Uterus (tissue), 3 donors: ENCODE measurements at regions not wholly inside any gene's neighbourhood (a gene's known extent, or its start where the extent isn't known, plus 50 kb on each side); places are given as distances from the start of the nearest gene placed in this dataset.

Experiments used
- DNase-seq, 2 donors: peaks; one replicate each; pipeline ENCODE4 v3.0.0-alpha.2; 2019 to 2020
- H3K27ac ChIP-seq, 2 donors: fragments of 200-600 bp; sonication (generic); 1 replicate in 1 of 2; 2 replicates in 1 of 2; pipeline ENCODE4 v1.5.1; 2016 to 2018
- H3K27me3 ChIP-seq, 2 donors: fragments of 200-600 bp; sonication (generic); one replicate each; pipeline ENCODE4 v1.5.1; 2018 to 2019; ENCODE audit warnings: control low read depth in 1 of 2
- H3K36me3 ChIP-seq, 2 donors: fragments of 200-600 bp; sonication (generic); one replicate each; pipeline ENCODE4 v1.5.1; 2019; ENCODE audit warnings: control low read depth in 1 of 2
- H3K4me1 ChIP-seq, 2 donors: fragments of 200-600 bp; sonication (generic); one replicate each; pipeline ENCODE4 v1.5.1; 2018 to 2019; ENCODE audit warnings: control low read depth in 1 of 2
- H3K4me3 ChIP-seq, 2 donors: fragments of 200-600 bp; sonication (generic); 1 replicate in 1 of 2; 2 replicates in 1 of 2; pipeline ENCODE4 v1.5.1; 2018 to 2019; ENCODE audit warnings: mild to moderate bottlenecking in 1 of 2
- H3K9me3 ChIP-seq, 2 donors: fragments of 200-600 bp; sonication (generic); one replicate each; pipeline ENCODE4 v1.5.1; 2019; ENCODE audit warnings: control low read depth in 1 of 2
- CTCF ChIP-seq, 4 experiments: fragments of 200-600 bp in 2 of 4; fragments of 450-650 bp in 2 of 4; sonication (generic) in 2 of 4; IDR thresholded peaks; one replicate each; pipeline ENCODE4 v1.5.1; 2016 to 2019; ENCODE audit warnings: antibody characterized with exemption in 4 of 4, mild to moderate bottlenecking in 2 of 4, moderate library complexity in 1 of 4
- POLR2A ChIP-seq, 2 donors: fragments of 450-650 bp; IDR thresholded peaks; one replicate each; pipeline ENCODE4 v1.6.1; 2016; ENCODE audit warnings: antibody characterized with exemption in 2 of 2, mild to moderate bottlenecking in 1 of 2, moderate library complexity in 1 of 2
- intact Hi-C: fragments of 100-400 bp; cut with DNase I; formaldehyde crosslinking; loops from one replicate; pipeline ENCODE4 v1.15.1; 2023; ENCODE audit warnings: low total_unique reads
- donor health status: DM: yes; HTN: yes; CAD: no.

GRCh38 chr12:126295652-126296051, 1230.4 kb downstream of the AACS start:
- Histone ChIP-seq H3K9me3 (no peaks in the 10 kb centered on the region), H3K27me3 (no peaks in the 10 kb centered on the region), H3K4me1 (no peaks in the 10 kb centered on the region), H3K36me3 (no peaks in the 10 kb centered on the region), H3K27ac (no peak overlapping the region), H3K4me3 (no peak overlapping the region)
- DNase-seq: no peak
- no peak for TF ChIP-seq POLR2A (IDR thresholded peaks at IDR 0.05)
- TF ChIP-seq CTCF (IDR thresholded peaks at IDR 0.05): no peak
- intact Hi-C loops: no loop called here

- no peak for TF ChIP-seq POLR2A (IDR thresholded peaks at IDR 0.05)
- no peak for TF ChIP-seq CTCF (IDR thresholded peaks at IDR 0.05)
- Histone ChIP-seq H3K9me3 (peaks cover 0 to 4% of the 10 kb centered on the region in 2 donors), H3K27me3 (no peaks in the 10 kb centered on the region), H3K4me1 (no peaks in the 10 kb centered on the region), H3K36me3 (no peaks in the 10 kb centered on the region), H3K27ac (no peak overlapping the region), H3K4me3 (no peak overlapping the region)
- DNase-seq: no peak
- intact Hi-C loops: no loop called here
These were observed 1244.0 kb downstream of the AACS start for GRCh38 chr12:126309278-126309677.

GRCh38 chr12:126312457-126312856, 1247.2 kb downstream of the AACS start:
- no peaks in the 10 kb centered on the region for H3K36me3 ChIP-seq
- TF ChIP-seq POLR2A (IDR thresholded peaks at IDR 0.05) (no peak), CTCF (IDR thresholded peaks at IDR 0.05) (no peak)
- no peaks in the 10 kb centered on the region for H3K4me1 ChIP-seq
- no peak overlapping the region for H3K4me3 ChIP-seq
- H3K27ac ChIP-seq: no peak overlapping the region
- intact Hi-C loops: no loop called here
- no peaks in the 10 kb centered on the region for H3K9me3 ChIP-seq
- DNase-seq: no peak
- H3K27me3 ChIP-seq: no peaks in the 10 kb centered on the region

- no peaks in the 10 kb centered on the region for H3K4me1 ChIP-seq
- H3K27ac ChIP-seq: no peak overlapping the region
- intact Hi-C loops: no loop called here
- H3K9me3 ChIP-seq: no peaks in the 10 kb centered on the region
- H3K36me3 ChIP-seq: no peaks in the 10 kb centered on the region
- DNase-seq: no peak
- TF ChIP-seq CTCF (IDR thresholded peaks at IDR 0.05) (no peak), POLR2A (IDR thresholded peaks at IDR 0.05) (no peak)
- no peak overlapping the region for H3K4me3 ChIP-seq
- no peaks in the 10 kb centered on the region for H3K27me3 ChIP-seq
These were observed 1251.2 kb downstream of the AACS start for GRCh38 chr12:126316411-126316810.

- no peak for DNase-seq
- Histone ChIP-seq H3K4me3 (no peak overlapping the region), H3K27ac (no peak overlapping the region), H3K27me3 (no peaks in the 10 kb centered on the region), H3K9me3 (no peaks in the 10 kb centered on the region), H3K36me3 (no peaks in the 10 kb centered on the region), H3K4me1 (no peaks in the 10 kb centered on the region)
- TF ChIP-seq POLR2A (IDR thresholded peaks at IDR 0.05) (no peak), CTCF (IDR thresholded peaks at IDR 0.05) (no peak)
- intact Hi-C loops: no loop called here
These were observed 1272.6 kb downstream of the AACS start for GRCh38 chr12:126337556-126338441.
